LHCN-M2 (cell line): ENCODE measurements at regions not wholly inside any gene's neighbourhood (a gene's known extent, or its start where the extent isn't known, plus 50 kb on each side); places are given as distances from the start of the nearest gene placed in this dataset.
"Not testable (repeated sequence)": the region's sequence is repeated elsewhere in the genome, so short reads cannot be mapped to it uniquely, and the experiment has no call there.

Experiments used
- DNase-seq: peaks from one replicate; pipeline ENCODE4 v3.0.0-alpha.2; 2012; ENCODE audit warnings: low read depth

GRCh38 chr3:75388486-75389124 lies 275.5 kb upstream of the FRG2C start:
- peak; percentile 1 for DNase-seq

GRCh38 chr3:75393288-75393694 lies 270.8 kb upstream of the FRG2C start:
- DNase-seq: not testable (repeated sequence)

- not testable (repeated sequence) for DNase-seq
Observed at GRCh38 chr3:75394102-75394501, 270.0 kb upstream of the FRG2C start.

DNA sequence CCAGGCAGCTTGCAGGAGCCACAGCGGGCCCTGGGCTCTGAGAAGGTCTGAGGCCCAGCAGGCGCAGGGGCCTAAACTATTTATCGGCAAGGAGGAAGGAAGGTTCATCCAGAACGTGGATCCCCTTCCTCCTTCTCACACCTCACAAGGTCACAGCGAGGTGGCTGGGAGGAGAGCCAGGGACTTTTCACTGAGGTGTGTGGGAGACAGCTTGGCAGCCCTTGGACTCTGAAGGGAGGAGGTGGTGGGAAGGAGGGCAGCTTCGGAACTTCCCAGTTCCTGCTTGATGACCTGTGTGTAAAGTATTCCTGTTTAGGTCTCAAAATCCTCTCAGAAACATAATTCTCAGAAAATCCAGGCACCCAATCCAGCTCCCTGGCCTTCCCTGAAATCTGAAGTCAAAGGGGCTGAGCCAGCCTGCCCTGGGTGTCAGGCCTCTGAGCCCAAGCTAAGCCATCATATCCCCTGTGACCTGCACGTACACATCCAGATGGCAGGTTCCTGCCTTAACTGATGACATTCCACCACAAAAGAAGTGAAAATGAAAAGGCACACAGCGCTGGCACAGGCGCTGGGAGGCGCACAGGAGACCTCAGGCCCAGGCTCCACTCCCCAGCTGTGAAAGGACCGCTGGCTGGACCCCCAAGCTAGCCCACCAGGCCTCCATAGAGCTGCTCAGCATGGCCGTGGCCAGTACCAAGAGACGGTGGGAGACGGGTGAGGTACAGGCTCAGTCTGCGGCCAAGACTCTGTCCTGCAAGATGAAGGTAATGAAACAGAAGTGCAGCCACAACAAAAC lies 269.4 kb upstream of the FRG2C start:
- DNase-seq: not testable (repeated sequence)

DNA sequence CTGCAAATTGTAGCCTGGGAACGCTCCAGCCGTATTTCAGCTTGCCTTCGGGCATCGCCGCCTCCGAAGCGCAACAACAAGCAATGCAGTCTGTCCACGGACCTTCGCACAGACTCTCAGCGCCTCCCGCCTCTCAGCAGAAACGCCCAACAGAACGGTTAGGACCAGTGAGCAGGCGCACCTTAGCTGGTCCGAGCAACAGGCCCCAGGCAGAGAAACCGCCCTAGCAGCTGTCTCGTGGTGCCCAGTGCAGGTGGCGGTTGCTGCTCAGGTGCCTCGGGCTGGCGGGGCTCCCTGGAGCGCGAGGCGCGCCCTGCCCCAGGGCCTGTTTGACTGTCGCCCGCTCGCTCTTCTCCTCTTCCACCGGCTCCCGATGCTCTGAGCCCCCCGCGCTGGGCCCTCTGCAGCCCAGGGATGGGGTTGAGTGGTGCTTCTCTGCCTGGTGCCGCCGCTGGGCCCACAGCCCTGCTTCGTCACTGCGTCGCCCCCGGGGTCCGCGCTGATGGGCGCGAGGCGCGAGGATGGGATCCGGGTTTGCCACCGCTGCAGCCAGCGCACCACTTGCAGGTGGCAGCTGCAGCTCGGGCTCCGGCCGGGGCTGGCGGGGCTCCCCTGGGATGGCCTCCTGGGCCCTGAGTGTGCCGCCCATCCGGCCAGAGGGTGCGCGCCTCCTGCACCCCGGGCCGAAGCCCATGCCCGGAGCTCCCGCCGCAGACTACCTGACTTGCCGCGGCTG lies 268.4 kb upstream of the FRG2C start:
- DNase-seq: no peak

- no peak for DNase-seq
Observed at GRCh38 chr3:75396316-75396802, 267.8 kb upstream of the FRG2C start.

DNA sequence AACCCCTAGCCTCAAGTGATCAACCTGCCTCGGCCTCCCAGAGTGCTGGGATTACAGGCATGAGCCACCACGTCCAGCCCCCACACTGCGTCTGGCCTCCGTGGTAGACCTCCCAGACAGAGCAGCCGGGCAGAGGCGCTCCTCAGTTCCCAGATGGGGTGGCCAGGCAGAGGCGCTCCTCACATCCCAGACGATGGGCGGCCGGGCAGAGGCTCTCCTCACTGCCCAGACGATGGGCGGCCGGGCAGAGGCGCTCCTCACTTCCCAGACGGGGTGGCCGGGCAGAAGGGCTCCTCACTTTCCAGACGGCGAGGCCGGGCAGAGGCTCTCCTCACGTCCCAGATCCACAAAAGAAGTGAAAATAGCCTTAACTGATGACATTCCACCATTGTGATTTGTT lies 266.6 kb upstream of the FRG2C start:
- DNase-seq: not testable (repeated sequence)

- peak; percentile 63 for DNase-seq
Observed at GRCh38 chr3:75422101-75422945, 241.8 kb upstream of the FRG2C start.

DNA sequence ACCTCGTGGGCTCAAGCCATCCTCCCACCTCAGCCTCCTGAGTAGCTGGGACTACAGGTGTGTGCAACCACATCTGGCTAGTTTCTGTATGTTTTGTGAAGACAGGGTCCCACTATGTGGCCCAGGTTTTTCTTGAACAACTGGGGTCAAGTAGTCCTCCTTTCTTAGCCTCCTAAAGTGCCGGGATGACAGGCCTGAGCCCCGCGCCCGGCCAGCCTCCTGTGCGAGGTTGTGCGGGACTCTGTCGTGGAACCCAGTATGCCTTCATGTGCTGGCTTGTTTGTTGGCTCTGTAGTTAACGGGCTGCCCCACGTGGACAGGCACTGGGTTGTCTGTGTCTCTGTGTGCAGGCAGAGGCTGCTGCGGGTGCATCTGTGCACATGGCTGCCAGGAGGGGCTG lies 238.7 kb upstream of the FRG2C start:
- not testable (repeated sequence) for DNase-seq

DNA sequence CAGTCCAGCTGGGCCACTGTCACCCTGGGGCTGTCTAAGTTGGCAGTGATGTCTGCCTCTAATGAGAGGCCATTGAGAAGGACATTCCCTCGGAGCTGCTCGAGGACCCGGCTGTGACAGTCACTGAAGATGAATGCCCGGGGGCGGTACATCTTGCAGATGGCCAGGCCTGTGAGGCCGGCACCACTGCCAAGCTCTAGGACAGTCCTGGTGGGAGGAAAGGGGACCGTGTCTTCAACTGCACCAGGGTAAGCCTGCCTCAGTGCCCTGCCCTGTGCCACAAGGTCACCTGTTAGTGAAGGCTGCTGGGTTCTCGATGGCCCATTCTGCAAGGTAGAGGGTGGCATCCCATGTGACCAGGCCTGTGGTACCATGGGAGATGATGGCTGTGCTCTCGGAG lies 236.6 kb upstream of the FRG2C start:
- DNase-seq: not testable (repeated sequence)

GRCh38 chr3:75427906-75428305 lies 236.2 kb upstream of the FRG2C start:
- DNase-seq: peak; percentile 40

DNA sequence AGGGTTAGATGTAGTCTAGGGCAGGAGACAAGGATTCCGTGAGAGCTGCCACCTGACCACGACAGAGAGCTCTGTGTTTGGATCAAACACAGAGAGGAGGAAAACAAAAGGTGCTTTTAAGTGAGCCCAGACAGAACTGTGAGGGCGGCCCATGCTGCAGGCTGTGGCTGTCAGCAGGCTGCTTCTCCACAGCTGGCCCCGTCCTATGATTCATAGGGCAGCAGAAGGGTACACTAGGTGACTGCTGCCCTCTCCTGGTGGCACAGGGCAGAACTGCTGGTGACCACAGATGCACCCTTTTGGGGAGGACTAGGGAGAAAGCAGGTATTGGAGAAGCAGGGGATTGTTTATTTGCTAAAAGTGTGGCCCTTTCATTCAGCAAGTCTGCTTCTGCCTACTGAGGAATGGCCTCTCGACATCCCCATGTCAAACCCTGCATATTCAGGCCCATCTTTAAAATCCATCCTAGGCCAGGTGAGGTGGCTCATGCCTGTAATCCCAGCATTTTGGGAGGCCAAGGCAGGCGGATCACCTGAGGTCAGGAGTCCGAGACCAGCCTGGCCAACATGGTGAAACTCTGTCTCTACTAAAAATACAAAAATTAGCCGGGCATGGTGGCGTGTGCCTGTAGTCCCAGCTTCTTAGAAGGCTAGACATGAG lies 234.4 kb upstream of the FRG2C start:
- DNase-seq: peak; percentile 84

GRCh38 chr3:75430406-75430805 lies 233.7 kb upstream of the FRG2C start:
- DNase-seq: peak; percentile 65

- peak; percentile 42 for DNase-seq
Observed at GRCh38 chr3:75431120-75431519, 233.0 kb upstream of the FRG2C start.

DNA sequence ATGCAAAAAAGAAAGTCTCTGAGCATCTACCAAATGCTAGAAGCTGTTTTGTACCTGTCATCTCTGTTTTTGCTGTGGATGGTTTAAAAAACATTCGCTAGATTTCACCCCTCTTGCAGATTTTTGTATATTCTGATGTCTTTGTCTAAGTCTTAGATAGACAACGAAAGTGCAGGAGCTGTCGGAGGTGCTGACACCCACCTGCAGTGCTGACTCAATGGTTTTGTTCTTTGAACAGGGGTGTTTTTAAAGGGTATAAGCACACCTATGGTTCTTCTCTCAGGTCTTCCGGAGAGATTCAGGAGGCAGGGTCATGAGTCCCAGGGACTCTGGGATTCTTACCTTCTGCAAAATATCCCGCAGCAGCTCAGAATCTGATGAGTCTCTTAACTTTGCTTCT lies 231.7 kb upstream of the FRG2C start:
- DNase-seq: not testable (repeated sequence)

DNA sequence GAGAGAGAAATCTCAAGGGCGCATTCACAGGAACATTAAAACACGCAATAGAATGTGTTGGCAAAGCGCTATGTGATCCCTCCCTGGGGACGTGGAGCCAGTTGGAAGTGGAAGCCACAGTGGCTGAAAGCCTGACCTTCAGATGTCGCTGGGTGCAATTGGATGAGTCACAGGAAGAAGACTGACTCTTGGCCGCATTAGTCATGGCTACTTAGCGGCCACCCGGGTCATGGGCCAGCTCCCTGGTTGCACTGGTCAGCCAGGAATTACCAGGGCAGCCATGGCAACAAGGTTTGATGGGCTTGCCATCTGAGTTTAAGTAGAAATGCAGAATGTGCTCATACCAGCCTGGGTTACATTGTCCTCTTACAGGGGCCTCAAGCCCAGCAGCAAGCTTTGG lies 231.2 kb upstream of the FRG2C start:
- peak; percentile 99 for DNase-seq

GRCh38 chr3:75433295-75433694 lies 230.8 kb upstream of the FRG2C start:
- DNase-seq: not testable (repeated sequence)

DNA sequence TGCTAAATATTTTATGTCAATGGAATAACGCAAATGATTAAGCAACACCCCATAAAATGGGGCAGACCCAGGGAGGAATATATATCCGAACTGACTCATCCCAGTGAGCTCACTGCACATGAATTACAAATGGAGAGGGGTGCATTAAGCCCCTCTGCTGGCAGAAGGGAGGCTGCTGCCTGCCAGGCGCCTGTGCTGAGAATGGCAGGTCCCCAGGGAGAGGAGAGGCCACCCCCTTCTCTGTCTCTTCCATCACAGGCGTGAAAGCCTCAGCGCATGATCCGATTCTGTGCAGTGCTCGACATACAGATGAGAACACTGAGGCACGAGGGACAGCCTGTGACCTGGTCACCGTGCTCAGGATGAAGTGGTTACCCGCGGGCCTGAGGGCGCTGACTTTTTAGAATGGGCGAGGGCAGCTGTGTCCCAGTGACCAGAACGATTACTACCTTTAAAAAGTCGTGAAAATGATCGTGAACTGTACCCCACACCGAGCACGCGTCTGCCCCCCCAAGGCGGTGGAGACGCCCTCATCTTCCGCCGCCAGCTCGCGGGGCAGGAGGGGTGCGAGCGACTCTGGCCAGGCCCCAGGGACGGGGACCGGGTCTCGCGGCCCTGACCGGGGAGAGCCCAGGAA lies 229.7 kb upstream of the FRG2C start:
- DNase-seq: peak; percentile 85

GRCh38 chr3:75434913-75435793 lies 229.0 kb upstream of the FRG2C start:
- DNase-seq: peak; percentile 97
